ENCODE measurements at regions not wholly inside any gene's neighbourhood (a gene's known extent, or its start where the extent isn't known, plus 50 kb on each side); places are given as distances from the start of the nearest gene placed in this dataset.

DNA sequence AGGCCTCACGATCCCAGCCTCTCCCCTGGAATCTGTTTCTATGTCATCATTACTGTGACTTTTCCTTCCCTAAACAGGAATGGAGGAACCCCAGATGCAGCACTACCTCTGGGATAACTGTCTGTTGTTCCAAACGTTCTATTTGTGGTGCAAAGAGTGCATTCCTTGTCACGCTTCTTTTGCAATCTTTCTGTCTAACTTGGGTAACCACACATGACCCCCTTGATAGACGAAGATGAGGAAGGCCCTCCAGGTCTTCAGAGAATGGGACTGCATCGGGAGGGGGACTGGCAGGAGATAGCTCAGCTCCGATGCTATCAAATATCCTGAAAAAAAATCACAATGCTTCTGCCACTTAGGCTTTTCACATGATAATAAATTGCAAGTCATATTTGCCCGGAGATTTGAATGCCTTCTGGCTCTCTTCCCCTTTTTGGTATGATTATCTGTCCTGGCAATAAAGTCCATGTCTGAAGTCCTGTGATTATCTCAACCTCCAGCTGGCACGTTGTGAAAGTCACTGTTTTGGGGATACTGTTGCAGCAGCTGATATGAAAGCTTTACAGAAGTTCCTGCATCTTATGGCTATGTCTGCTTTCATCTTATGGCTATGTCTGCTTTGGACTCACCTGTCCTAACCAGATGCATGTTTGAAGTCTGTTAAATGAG lies 148.7 kb upstream of the LMO4 start:
- CTCF ChIA-PET, result interaction anchor here (1.0 kb wide), 1 partner anchor 54 kb away, joined by 3 read pairs; no protein-coding TSS in a partner anchor
- Histone ChIP-seq H3K4me3 (replicated peaks in 1 of 3; ENCODE audit: insufficient read depth in 1 of 3, low read depth in 1 of 3, low read length in 3 of 3) (no peak overlapping the region), H3K4me1 (ENCODE audit: control insufficient read depth, extremely low read depth, insufficient read depth, low read length) (no peaks in the 10 kb centered on the region), H4K20me1 (replicated peaks; ENCODE audit: control insufficient read depth, extremely low read depth, insufficient read depth, low read length) (no peaks in the 10 kb centered on the region), H3K27me3 (ENCODE audit: control insufficient read depth in 2 of 2, insufficient read depth in 2 of 2, low read length in 2 of 2) (peaks cover 0 to 5% of the 10 kb centered on the region in 2 experiments), H3K79me2 (ENCODE audit: control insufficient read depth, insufficient read depth, low read length) (no peaks in the 10 kb centered on the region), H3K27ac (ENCODE audit: insufficient read depth, low read depth, low read length) (no peak overlapping the region), H2AFZ (ENCODE audit: low read depth, low read length) (no peak overlapping the region), H3K9ac (replicated peaks; ENCODE audit: extremely low read depth, insufficient read depth, low read length) (no peak overlapping the region), H3K4me2 (ENCODE audit: insufficient read depth, low read length) (no peak overlapping the region), H3K9me3 (replicated peaks; ENCODE audit: control insufficient read depth, insufficient read depth, low read length) (no peaks in the 10 kb centered on the region), H3K36me3 (ENCODE audit: control insufficient read depth in 2 of 2, extremely low read depth in 1 of 2, insufficient read depth in 2 of 2, low read length in 2 of 2) (no peaks in the 10 kb centered on the region), H3K9me1 (replicated peaks; ENCODE audit: control insufficient read depth, extremely low read depth, insufficient read depth, low read length) (no peaks in the 10 kb centered on the region)
- intact Hi-C loops (cut with micrococcal nuclease), result no loop called here
- DNase-seq (ENCODE audit: low read depth, low spot score) (no peak), FAIRE-seq (no peak)
- POLR2A ChIA-PET, result no interaction called here
- dilution Hi-C loops (cut with MboI; ENCODE audit: extremely low pct_ligation_motif_present, low sequenced_read_pairs), result no loop called here
- BruUV-seq (replicated peaks), result no TSS peak
- no peak for TF ChIP-seq EZH2 (IDR thresholded peaks at IDR 0.05; ENCODE audit: borderline replicate concordance, low read depth, low read length, severe bottlenecking)
- no peak for TF ChIP-seq GATA2 (IDR thresholded peaks at IDR 0.05; ENCODE audit: insufficient read depth, insufficient read length, low read depth, low read length)
- TF ChIP-seq MYC (IDR thresholded peaks at IDR 0.05; ENCODE audit: low read depth, low read length), result no peak
- TF ChIP-seq POLR2A (IDR thresholded peaks at IDR 0.05; ENCODE audit: low read depth, low read length), result no peak
- TF ChIP-seq, protein P1, sequence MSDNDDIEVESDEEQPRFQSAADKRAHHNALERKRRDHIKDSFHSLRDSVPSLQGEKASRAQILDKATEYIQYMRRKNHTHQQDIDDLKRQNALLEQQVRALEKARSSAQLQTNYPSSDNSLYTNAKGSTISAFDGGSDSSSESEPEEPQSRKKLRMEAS (IDR thresholded peaks at IDR 0.05; ENCODE audit: insufficient read depth, insufficient read length), result no peak

DNA sequence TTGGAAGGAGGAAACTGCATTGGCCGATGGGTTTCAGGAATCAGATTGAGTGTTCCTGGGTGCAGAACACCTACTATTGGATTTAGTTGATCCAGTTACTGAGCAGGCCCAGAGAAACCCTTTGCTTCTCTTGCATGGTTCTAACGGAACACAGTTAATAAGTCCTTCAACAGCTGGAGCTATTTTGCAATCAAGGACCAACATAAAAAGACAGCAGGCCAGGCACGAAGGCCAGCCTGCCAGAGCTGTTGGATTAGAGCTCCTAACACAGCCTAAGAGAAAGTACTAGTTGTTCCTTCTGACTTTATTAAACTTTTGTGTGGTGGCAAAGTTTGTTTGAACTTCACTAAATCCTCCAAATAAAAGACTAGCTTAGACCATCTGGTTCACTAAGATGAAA lies 148.0 kb upstream of the LMO4 start:
- intact Hi-C loops (cut with micrococcal nuclease) (no loop called here), dilution Hi-C loops (cut with MboI; ENCODE audit: extremely low pct_ligation_motif_present, low sequenced_read_pairs) (no loop called here)
- Histone ChIP-seq H3K27me3 (ENCODE audit: control insufficient read depth in 2 of 2, insufficient read depth in 2 of 2, low read length in 2 of 2) (peaks cover 0 to 5% of the 10 kb centered on the region in 2 experiments), H3K9ac (replicated peaks; ENCODE audit: extremely low read depth, insufficient read depth, low read length) (no peak overlapping the region), H3K9me3 (replicated peaks; ENCODE audit: control insufficient read depth, insufficient read depth, low read length) (no peaks in the 10 kb centered on the region), H3K36me3 (ENCODE audit: control insufficient read depth in 2 of 2, extremely low read depth in 1 of 2, insufficient read depth in 2 of 2, low read length in 2 of 2) (no peaks in the 10 kb centered on the region), H3K27ac (ENCODE audit: insufficient read depth, low read depth, low read length) (no peak overlapping the region), H2AFZ (ENCODE audit: low read depth, low read length) (no peak overlapping the region), H4K20me1 (replicated peaks; ENCODE audit: control insufficient read depth, extremely low read depth, insufficient read depth, low read length) (no peaks in the 10 kb centered on the region), H3K9me1 (replicated peaks; ENCODE audit: control insufficient read depth, extremely low read depth, insufficient read depth, low read length) (no peaks in the 10 kb centered on the region), H3K4me3 (replicated peaks in 1 of 3; ENCODE audit: insufficient read depth in 1 of 3, low read depth in 1 of 3, low read length in 3 of 3) (no peak overlapping the region), H3K4me1 (ENCODE audit: control insufficient read depth, extremely low read depth, insufficient read depth, low read length) (no peaks in the 10 kb centered on the region), H3K79me2 (ENCODE audit: control insufficient read depth, insufficient read depth, low read length) (no peaks in the 10 kb centered on the region), H3K4me2 (ENCODE audit: insufficient read depth, low read length) (no peak overlapping the region)
- ChIA-PET CTCF (no interaction called here), POLR2A (no interaction called here)
- TF ChIP-seq JUN (IDR thresholded peaks at IDR 0.05; ENCODE audit: borderline replicate concordance, insufficient read depth, insufficient read length, low read depth), result no peak
- no peak for TF ChIP-seq POLR2AphosphoS5 (IDR thresholded peaks at IDR 0.05; ENCODE audit: insufficient read depth, low read depth, low read length)
- no peak for TF ChIP-seq FOS (IDR thresholded peaks at IDR 0.05; ENCODE audit: borderline replicate concordance, insufficient read depth, low read length)
- TF ChIP-seq, protein P1 (IDR thresholded peaks at IDR 0.05; ENCODE audit: insufficient read depth, insufficient read length), result no peak
- no peak for TF ChIP-seq POLR2A (IDR thresholded peaks at IDR 0.05; ENCODE audit: low read depth, low read length)
- TF ChIP-seq, protein P2, sequence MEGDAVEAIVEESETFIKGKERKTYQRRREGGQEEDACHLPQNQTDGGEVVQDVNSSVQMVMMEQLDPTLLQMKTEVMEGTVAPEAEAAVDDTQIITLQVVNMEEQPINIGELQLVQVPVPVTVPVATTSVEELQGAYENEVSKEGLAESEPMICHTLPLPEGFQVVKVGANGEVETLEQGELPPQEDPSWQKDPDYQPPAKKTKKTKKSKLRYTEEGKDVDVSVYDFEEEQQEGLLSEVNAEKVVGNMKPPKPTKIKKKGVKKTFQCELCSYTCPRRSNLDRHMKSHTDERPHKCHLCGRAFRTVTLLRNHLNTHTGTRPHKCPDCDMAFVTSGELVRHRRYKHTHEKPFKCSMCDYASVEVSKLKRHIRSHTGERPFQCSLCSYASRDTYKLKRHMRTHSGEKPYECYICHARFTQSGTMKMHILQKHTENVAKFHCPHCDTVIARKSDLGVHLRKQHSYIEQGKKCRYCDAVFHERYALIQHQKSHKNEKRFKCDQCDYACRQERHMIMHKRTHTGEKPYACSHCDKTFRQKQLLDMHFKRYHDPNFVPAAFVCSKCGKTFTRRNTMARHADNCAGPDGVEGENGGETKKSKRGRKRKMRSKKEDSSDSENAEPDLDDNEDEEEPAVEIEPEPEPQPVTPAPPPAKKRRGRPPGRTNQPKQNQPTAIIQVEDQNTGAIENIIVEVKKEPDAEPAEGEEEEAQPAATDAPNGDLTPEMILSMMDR (IDR thresholded peaks at IDR 0.05; ENCODE audit: extremely low read depth in 1 of 2, insufficient read depth in 1 of 2, low read depth in 1 of 2, low read length in 2 of 2), result no peak
- TF ChIP-seq EZH2 (IDR thresholded peaks at IDR 0.05; ENCODE audit: borderline replicate concordance, low read depth, low read length, severe bottlenecking), result no peak
- TF ChIP-seq GATA2 (IDR thresholded peaks at IDR 0.05; ENCODE audit: insufficient read depth, insufficient read length, low read depth, low read length), result no peak
- no peak for TF ChIP-seq MYC (IDR thresholded peaks at IDR 0.05; ENCODE audit: low read depth, low read length)
- no peak for FAIRE-seq
- no peak for DNase-seq (ENCODE audit: low read depth, low spot score)
- BruUV-seq (replicated peaks), result no TSS peak
